Astrocyte of the spinal cord (primary cell): ENCODE measurements at regions not wholly inside any gene's neighbourhood (a gene's known extent, or its start where the extent isn't known, plus 50 kb on each side); places are given as distances from the start of the nearest gene placed in this dataset.

Source experiments
- DNase-seq: peaks from one replicate; pipeline ENCODE4 v3.0.0; 2011; ENCODE audit warnings: low read depth, low spot score
- H3K4me3 ChIP-seq: 2 replicates; pipeline ENCODE4 v1.5.1; 2011; ENCODE audit warnings: low read depth, mild to moderate bottlenecking, low read length, moderate library complexity
- CTCF ChIP-seq: IDR thresholded peaks from 2 replicates; pipeline ENCODE4 v1.5.1; 2012; ENCODE audit warnings: low read depth, mild to moderate bottlenecking, low read length, inconsistent platforms
- in situ Hi-C: cut with HindIII; loops from 2 replicates; pipeline ENCODE4 v1.10.0; 2017; ENCODE audit warnings: low sequenced_read_pairs

GRCh38 chr1:95431235-95431634 lies 197.2 kb downstream of the RWDD3 start:
- DNase-seq: no peak
- H3K4me3 ChIP-seq: no peak overlapping the region
- TF ChIP-seq CTCF: no peak
- in situ Hi-C loops: no loop called here

GRCh38 chr1:95435611-95436010 lies 201.6 kb downstream of the RWDD3 start:
- H3K4me3 ChIP-seq: no peak overlapping the region
- DNase-seq: no peak
- no peak for TF ChIP-seq CTCF
- in situ Hi-C loops: no loop called here

- in situ Hi-C loops: no loop called here
- no peak for TF ChIP-seq CTCF
- H3K4me3 ChIP-seq: no peak overlapping the region
- no peak for DNase-seq
Observed at GRCh38 chr1:95437011-95437410, 203.0 kb downstream of the RWDD3 start.

GRCh38 chr1:95437781-95438180 lies 203.8 kb downstream of the RWDD3 start:
- no peak for TF ChIP-seq CTCF
- no peak overlapping the region for H3K4me3 ChIP-seq
- in situ Hi-C loops: no loop called here
- no peak for DNase-seq

GRCh38 chr1:95438218-95438948 lies 204.4 kb downstream of the RWDD3 start:
- H3K4me3 ChIP-seq: no peak overlapping the region
- in situ Hi-C loops: no loop called here
- no peak for TF ChIP-seq CTCF
- no peak for DNase-seq

GRCh38 chr1:95440511-95440910 lies 206.5 kb downstream of the RWDD3 start:
- in situ Hi-C loops: no loop called here

More at GRCh38 chr1:95440511-95440910, 206.5 kb downstream of the RWDD3 start:
- no peak overlapping the region for H3K4me3 ChIP-seq
- no peak for DNase-seq
- TF ChIP-seq CTCF: no peak
